WTC11 (cell line): ENCODE measurements at regions not wholly inside any gene's neighbourhood (a gene's known extent, or its start where the extent isn't known, plus 50 kb on each side); places are given as distances from the start of the nearest gene placed in this dataset.

Source experiments
- CTCF ChIP-seq: fragments of 200-600 bp; IDR thresholded peaks from 2 replicates; pipeline ENCODE4 v1.8.0; 2022; ENCODE audit warnings: antibody characterized with exemption
- ETV6 ChIP-seq: sonication (generic); formaldehyde crosslinking; IDR thresholded peaks from 2 replicates; pipeline ENCODE4 v1.8.1; 2022; ENCODE audit warnings: mild to moderate bottlenecking, missing genetic modification reagents
- ZBTB21 ChIP-seq: sonication (generic); formaldehyde crosslinking; IDR thresholded peaks from 2 replicates; pipeline ENCODE4 v1.8.1; 2023; ENCODE audit warnings: mild to moderate bottlenecking, missing genetic modification reagents, borderline replicate concordance

DNA sequence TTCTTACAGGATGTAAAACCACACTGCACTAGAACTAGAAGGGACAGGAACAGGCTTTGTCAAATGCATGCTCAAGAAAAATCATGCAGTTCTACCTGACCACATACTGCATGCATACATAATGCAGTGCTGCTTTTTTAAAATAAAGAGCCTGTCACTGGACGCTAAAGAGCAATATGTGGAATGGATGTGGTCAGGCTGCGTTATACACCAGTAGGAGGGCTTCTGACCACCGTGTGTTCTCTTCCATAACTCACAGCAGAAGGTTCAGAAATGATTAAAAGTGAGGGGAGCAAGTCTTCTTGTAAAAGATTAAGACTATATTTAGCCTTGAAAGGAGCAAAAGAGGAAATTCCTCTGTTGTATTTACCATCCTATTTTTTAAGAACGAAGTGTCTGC, 392.0 kb downstream of the EMP1 start:
- TF ChIP-seq CTCF (no peak), ZBTB21 (CRISPR knock-in tag) (no peak), ETV6 (CRISPR knock-in tag) (no peak)
